ENCODE measurements at regions not wholly inside any gene's neighbourhood (a gene's known extent, or its start where the extent isn't known, plus 50 kb on each side); places are given as distances from the start of the nearest gene placed in this dataset.

DNA sequence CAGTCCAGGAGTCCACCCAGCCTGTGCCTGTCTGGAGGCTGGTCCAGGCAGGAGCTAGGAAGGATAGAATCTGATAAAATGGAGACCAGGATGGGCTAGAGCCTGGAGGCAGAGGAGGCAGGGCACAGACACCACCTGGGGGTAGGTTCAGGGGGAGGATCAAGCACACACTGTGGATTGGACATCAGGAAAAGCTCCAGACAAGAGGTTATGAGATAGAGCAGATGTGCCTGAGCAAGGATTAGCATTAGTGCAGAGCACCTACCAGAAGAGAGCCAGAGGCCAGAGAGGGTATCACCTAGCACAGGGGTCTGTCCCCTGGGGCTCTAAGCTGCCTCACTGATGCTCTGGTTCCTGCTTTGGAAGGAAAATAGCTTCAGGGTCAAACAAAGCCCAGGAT, 216.7 kb upstream of the ZC3H12A start:
- Histone ChIP-seq H3K27ac (no peak overlapping the region), H3K27me3 (peaks cover 67% of the 10 kb centered on the region), H3K36me3 (no peaks in the 10 kb centered on the region), H3K9me3 (no peaks in the 10 kb centered on the region), H3K4me3 (no peak overlapping the region), H3K4me1 (no peaks in the 10 kb centered on the region)
- no peak for DNase-seq (ENCODE audit: low spot score in 2 of 2)
- TF ChIP-seq EP300 (IDR thresholded peaks at IDR 0.05) (no peak), POLR2A (IDR thresholded peaks at IDR 0.05) (no peak), POLR2AphosphoS5 (IDR thresholded peaks at IDR 0.05) (no peak)
- TF ChIP-seq, protein P1, sequence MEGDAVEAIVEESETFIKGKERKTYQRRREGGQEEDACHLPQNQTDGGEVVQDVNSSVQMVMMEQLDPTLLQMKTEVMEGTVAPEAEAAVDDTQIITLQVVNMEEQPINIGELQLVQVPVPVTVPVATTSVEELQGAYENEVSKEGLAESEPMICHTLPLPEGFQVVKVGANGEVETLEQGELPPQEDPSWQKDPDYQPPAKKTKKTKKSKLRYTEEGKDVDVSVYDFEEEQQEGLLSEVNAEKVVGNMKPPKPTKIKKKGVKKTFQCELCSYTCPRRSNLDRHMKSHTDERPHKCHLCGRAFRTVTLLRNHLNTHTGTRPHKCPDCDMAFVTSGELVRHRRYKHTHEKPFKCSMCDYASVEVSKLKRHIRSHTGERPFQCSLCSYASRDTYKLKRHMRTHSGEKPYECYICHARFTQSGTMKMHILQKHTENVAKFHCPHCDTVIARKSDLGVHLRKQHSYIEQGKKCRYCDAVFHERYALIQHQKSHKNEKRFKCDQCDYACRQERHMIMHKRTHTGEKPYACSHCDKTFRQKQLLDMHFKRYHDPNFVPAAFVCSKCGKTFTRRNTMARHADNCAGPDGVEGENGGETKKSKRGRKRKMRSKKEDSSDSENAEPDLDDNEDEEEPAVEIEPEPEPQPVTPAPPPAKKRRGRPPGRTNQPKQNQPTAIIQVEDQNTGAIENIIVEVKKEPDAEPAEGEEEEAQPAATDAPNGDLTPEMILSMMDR (IDR thresholded peaks at IDR 0.05), result no peak

DNA sequence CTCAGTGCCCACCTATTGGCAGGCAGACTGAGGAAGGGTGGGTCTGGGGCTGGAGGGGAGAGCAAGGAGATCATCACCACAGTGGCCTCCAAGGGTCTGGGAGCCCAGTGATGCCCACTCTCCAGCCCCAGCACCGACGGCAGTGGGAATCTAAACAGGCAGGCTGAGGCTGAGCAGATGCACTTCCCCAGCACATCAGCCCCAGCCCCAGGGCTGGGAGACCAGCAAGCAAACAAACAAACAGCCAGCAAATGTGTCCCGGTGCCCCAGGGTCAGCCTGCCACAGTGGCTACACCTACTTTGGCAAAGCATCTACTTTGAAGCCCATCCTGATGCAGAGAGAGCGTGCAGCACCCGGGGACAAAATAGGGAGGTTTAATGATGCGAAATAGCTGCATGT, 216.3 kb upstream of the ZC3H12A start:
- TF ChIP-seq POLR2A (IDR thresholded peaks at IDR 0.05) (no peak), EP300 (IDR thresholded peaks at IDR 0.05) (no peak), POLR2AphosphoS5 (IDR thresholded peaks at IDR 0.05) (no peak)
- TF ChIP-seq, protein P1 (IDR thresholded peaks at IDR 0.05), result no peak
- WGBS, result 25% methylated on average over 5 of the region's 6 CpGs
- no peaks in the 10 kb centered on the region for H3K4me1 ChIP-seq
- no peaks in the 10 kb centered on the region for H3K36me3 ChIP-seq
- peaks cover 67% of the 10 kb centered on the region for H3K27me3 ChIP-seq
- no peaks in the 10 kb centered on the region for H3K9me3 ChIP-seq
- H3K27ac ChIP-seq, result no peak overlapping the region
- no peak for DNase-seq (ENCODE audit: low spot score in 2 of 2)
- no peak overlapping the region for H3K4me3 ChIP-seq

DNA sequence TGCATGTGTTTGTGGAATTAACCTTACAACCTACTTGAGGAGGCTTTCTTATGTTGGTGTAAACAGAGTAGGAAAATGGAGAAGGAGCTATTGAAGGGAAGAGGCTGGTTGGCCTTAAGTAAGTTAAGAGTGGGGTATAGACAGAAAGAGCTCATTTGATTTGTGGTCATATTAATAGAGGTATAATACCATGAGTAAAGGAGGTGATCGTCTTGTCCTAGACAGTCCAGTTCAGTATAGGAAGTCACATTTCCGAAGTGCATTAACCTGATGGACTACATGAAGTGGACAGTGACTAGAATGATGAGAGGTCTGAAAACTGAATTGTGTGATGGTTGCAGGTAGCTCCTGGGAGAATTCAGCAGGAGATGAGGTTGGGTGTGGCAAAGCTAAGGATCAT, 215.4 kb upstream of the ZC3H12A start:
- 74% methylated on average over 2 of the region's 2 CpGs for WGBS
- no peak for DNase-seq (ENCODE audit: low spot score in 2 of 2)
- peaks cover 68% of the 10 kb centered on the region for H3K27me3 ChIP-seq
- no peaks in the 10 kb centered on the region for H3K9me3 ChIP-seq
- no peak overlapping the region for H3K27ac ChIP-seq
- no peaks in the 10 kb centered on the region for H3K36me3 ChIP-seq
- no peak for TF ChIP-seq POLR2A (IDR thresholded peaks at IDR 0.05)
- TF ChIP-seq, protein P1 (IDR thresholded peaks at IDR 0.05), result no peak
- TF ChIP-seq EP300 (IDR thresholded peaks at IDR 0.05), result no peak
- no peak for TF ChIP-seq POLR2AphosphoS5 (IDR thresholded peaks at IDR 0.05)
- no peaks in the 10 kb centered on the region for H3K4me1 ChIP-seq
- H3K4me3 ChIP-seq, result no peak overlapping the region

DNA sequence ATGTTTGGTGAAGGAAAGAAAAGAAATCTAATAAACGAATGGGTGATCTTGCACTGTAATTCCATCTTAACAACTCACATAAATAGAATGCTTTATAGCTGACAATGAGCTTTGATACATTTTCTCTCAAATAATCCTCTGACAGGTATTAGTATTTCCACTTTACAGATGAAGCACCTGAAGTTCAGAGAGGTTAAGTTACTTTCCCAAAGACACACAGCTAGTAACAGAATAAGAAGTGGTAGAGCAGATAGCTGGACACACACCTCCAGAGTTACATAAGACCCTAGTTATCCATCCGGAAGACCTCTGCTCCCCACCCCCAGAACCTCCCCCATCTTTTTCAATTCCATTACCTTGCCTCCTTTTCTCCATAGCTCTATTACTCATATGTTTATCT, 213.3 kb upstream of the ZC3H12A start:
- Histone ChIP-seq H3K4me3 (no peak overlapping the region), H3K4me1 (no peaks in the 10 kb centered on the region), H3K9me3 (no peaks in the 10 kb centered on the region), H3K36me3 (no peaks in the 10 kb centered on the region), H3K27me3 (peaks cover 53% of the 10 kb centered on the region), H3K27ac (no peak overlapping the region)
- no peak for DNase-seq (ENCODE audit: low spot score in 2 of 2)
- WGBS, result 65% methylated on average over 2 of the region's 2 CpGs
- TF ChIP-seq, protein P1 (IDR thresholded peaks at IDR 0.05), result no peak
- no peak for TF ChIP-seq POLR2AphosphoS5 (IDR thresholded peaks at IDR 0.05)
- no peak for TF ChIP-seq EP300 (IDR thresholded peaks at IDR 0.05)
- TF ChIP-seq POLR2A (IDR thresholded peaks at IDR 0.05), result no peak

DNA sequence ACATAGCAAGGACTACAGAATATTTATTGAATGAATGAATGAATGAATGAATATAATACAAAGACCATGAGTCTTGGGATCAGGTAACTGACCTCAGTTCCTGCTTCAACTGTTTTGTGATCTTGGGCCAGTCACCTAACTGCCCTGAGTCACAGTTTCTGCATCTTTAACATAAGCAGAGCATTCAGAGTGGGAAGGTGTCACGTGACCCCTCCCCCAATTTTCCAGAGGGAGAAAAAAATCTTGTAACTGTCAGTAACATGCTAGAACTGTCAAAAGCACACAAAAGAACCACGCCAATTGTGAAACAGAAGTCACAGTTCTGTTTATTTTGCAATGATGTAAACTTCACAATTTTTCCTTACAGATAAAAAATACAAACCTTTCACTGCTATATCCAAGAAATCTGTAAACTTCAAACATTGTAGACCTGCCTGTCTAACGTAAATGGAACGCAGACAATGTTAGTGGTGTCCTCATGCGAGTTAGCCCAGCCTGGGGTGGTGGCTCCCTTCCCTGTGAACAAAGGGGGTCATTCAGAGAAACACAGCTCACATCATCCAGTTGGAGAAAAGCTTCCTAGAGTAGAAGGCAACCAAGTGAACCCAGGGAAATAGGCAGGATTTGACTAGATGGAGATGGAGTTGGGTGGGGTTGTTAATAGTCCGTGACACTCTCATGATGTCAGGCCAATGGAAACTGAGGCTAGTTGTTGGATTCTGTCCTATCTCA, 211.8 kb upstream of the ZC3H12A start:
- Histone ChIP-seq H3K4me3 (no peak overlapping the region), H3K27me3 (peaks cover 46% of the 10 kb centered on the region), H3K9me3 (no peaks in the 10 kb centered on the region), H3K4me1 (no peaks in the 10 kb centered on the region), H3K27ac (no peak overlapping the region), H3K36me3 (no peaks in the 10 kb centered on the region)
- TF ChIP-seq POLR2AphosphoS5 (IDR thresholded peaks at IDR 0.05) (no peak), EP300 (IDR thresholded peaks at IDR 0.05) (no peak), POLR2A (IDR thresholded peaks at IDR 0.05) (no peak)
- TF ChIP-seq, protein P1 (IDR thresholded peaks at IDR 0.05), result no peak
- 55% methylated on average over 6 of the region's 6 CpGs for WGBS
- no peak for DNase-seq (ENCODE audit: low spot score in 2 of 2)
